Smooth muscle cell (in vitro differentiated cells): ENCODE measurements at regions not wholly inside any gene's neighbourhood (a gene's known extent, or its start where the extent isn't known, plus 50 kb on each side); places are given as distances from the start of the nearest gene placed in this dataset.
"Not testable (repeated sequence)": the region's sequence is repeated elsewhere in the genome, so short reads cannot be mapped to it uniquely, and the experiment has no call there.

Experiments used
- DNase-seq: peaks from one replicate; lab custom pipeline; 2025; ENCODE audit not compliant: unreplicated experiment; lab: John Stamatoyannopoulos, UW
- H2AFZ ChIP-seq: fragments of 200-600 bp; sonication (generic); 2 replicates; pipeline ENCODE4 v1.6.0; 2016; ENCODE audit warnings: antibody characterized with exemption, low read depth, mild to moderate bottlenecking
- H3F3A ChIP-seq: fragments of 200-600 bp; sonication (generic); 2 replicates; pipeline ENCODE4 v1.6.0; 2017; ENCODE audit warnings: antibody characterized with exemption, low read depth
- H3K27ac ChIP-seq: fragments of 200-600 bp; sonication (generic); 2 replicates; pipeline ENCODE4 v1.5.1; 2016; ENCODE audit warnings: low read depth, mild to moderate bottlenecking
- H3K27me3 ChIP-seq: fragments of 200-600 bp; sonication (generic); 2 replicates; pipeline ENCODE4 v1.6.1; 2016; ENCODE audit warnings: low read depth, mild to moderate bottlenecking
- H3K36me3 ChIP-seq: fragments of 200-600 bp; sonication (generic); 2 replicates; pipeline ENCODE4 v1.5.1; 2016; ENCODE audit warnings: low read depth
- H3K4me1 ChIP-seq: fragments of 200-600 bp; sonication (generic); 2 replicates; pipeline ENCODE4 v1.5.1; 2016; ENCODE audit warnings: low read depth
- H3K4me2 ChIP-seq: fragments of 200-600 bp; sonication (generic); 2 replicates; pipeline ENCODE4 v1.6.0; 2016; ENCODE audit warnings: mild to moderate bottlenecking
- H3K4me3 ChIP-seq: fragments of 200-600 bp; sonication (generic); 2 replicates; pipeline ENCODE4 v1.5.1; 2016; ENCODE audit warnings: mild to moderate bottlenecking
- H3K79me2 ChIP-seq: fragments of 200-600 bp; sonication (generic); 2 replicates; pipeline ENCODE4 v1.6.0; 2016; ENCODE audit warnings: low read depth, mild to moderate bottlenecking
- H3K9ac ChIP-seq: fragments of 200-600 bp; sonication (generic); 2 replicates; pipeline ENCODE4 v1.6.0; 2016; ENCODE audit warnings: low read depth
- H3K9me3 ChIP-seq: fragments of 200-600 bp; sonication (generic); replicated peaks from 2 replicates; pipeline ENCODE4 v1.5.1; 2016; ENCODE audit warnings: low read depth
- H4K20me1 ChIP-seq: fragments of 200-600 bp; sonication (generic); 2 replicates; pipeline ENCODE4 v1.6.0; 2016; ENCODE audit warnings: low read depth
- WGBS: methylation state at CpG from one replicate; pipeline ENCODE4 v1.1.7; 2016; ENCODE audit warnings: low lambda C conversion rate; 5-methylcytosine and 5-hydroxymethylcytosine counted together
- TF ChIP-seq, protein P1 (sequence below): fragments of 200-600 bp; sonication (generic); IDR thresholded peaks from 2 replicates; pipeline ENCODE4 v1.5.1; 2017; ENCODE audit warnings: borderline replicate concordance, mild to moderate bottlenecking, antibody characterized with exemption; ENCODE audit not compliant: insufficient read depth, poor library complexity, severe bottlenecking

DNA sequence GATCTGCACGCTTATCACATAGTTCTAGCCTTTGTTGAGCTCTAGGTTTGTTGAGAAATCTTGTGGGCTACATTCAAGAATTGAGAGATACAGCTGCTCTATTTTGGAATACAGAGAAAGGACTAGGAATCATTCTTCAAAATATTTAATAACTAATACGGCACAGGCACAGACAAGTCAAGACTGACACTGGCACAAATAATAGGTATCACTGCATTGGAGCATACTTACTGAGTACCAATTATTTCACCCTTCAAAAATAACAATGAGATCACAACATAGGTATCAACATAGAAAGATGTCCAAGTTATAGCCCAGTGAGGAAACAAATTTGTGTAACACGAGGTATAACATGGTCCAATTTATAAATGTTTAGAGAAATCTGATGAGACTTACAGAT is 133.7 kb upstream of the TSC22D2 start:
- Histone ChIP-seq H3K4me1 (peaks cover 27% of the 10 kb centered on the region), H3K9ac (no peak overlapping the region), H3K27me3 (no peaks in the 10 kb centered on the region), H4K20me1 (no peaks in the 10 kb centered on the region), H3K27ac (no peak overlapping the region), H3K4me3 (no peak overlapping the region), H3K4me2 (no peak overlapping the region), H3K9me3 (no peaks in the 10 kb centered on the region), H3F3A (peaks cover 6% of the 10 kb centered on the region), H3K36me3 (no peaks in the 10 kb centered on the region), H2AFZ (no peak overlapping the region), H3K79me2 (no peaks in the 10 kb centered on the region)
- no peak for DNase-seq
- whole genome bisulfite sequencing: 89% methylated on average over 3 of the region's 3 CpGs
- TF ChIP-seq, protein P1, sequence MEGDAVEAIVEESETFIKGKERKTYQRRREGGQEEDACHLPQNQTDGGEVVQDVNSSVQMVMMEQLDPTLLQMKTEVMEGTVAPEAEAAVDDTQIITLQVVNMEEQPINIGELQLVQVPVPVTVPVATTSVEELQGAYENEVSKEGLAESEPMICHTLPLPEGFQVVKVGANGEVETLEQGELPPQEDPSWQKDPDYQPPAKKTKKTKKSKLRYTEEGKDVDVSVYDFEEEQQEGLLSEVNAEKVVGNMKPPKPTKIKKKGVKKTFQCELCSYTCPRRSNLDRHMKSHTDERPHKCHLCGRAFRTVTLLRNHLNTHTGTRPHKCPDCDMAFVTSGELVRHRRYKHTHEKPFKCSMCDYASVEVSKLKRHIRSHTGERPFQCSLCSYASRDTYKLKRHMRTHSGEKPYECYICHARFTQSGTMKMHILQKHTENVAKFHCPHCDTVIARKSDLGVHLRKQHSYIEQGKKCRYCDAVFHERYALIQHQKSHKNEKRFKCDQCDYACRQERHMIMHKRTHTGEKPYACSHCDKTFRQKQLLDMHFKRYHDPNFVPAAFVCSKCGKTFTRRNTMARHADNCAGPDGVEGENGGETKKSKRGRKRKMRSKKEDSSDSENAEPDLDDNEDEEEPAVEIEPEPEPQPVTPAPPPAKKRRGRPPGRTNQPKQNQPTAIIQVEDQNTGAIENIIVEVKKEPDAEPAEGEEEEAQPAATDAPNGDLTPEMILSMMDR: no peak

DNA sequence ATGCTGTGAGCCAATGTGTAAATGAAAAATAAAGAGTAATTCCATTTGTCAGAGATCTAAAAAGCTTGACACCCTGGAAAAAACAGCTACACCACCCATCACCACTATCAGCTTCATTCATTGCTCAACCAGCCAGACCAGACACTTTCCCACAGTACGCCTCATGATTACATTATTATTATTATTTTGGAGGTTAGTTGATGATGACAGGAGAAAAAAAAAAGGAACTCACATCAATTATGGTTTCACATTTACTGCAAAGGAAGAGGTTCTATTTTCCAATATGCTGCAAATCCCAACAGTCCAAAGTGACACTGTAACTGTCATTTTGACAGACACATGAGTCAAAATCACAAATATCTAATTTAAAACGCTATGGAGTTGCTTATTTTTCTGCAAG is 134.7 kb upstream of the TSC22D2 start:
- H3K4me2 ChIP-seq: no peak overlapping the region
- H3K27me3 ChIP-seq: no peaks in the 10 kb centered on the region
- H3K4me1 ChIP-seq: peaks cover 17% of the 10 kb centered on the region
- TF ChIP-seq, protein P1: no peak
- no peak overlapping the region for H3K4me3 ChIP-seq
- WGBS: 79% methylated on average over 2 of the region's 2 CpGs
- DNase-seq: no peak
- no peak overlapping the region for H2AFZ ChIP-seq
- no peak overlapping the region for H3K9ac ChIP-seq
- no peaks in the 10 kb centered on the region for H4K20me1 ChIP-seq
- no peaks in the 10 kb centered on the region for H3K36me3 ChIP-seq
- H3K79me2 ChIP-seq: no peaks in the 10 kb centered on the region
- H3K9me3 ChIP-seq: no peaks in the 10 kb centered on the region
- H3F3A ChIP-seq: peaks cover 6% of the 10 kb centered on the region
- H3K27ac ChIP-seq: no peak overlapping the region

DNA sequence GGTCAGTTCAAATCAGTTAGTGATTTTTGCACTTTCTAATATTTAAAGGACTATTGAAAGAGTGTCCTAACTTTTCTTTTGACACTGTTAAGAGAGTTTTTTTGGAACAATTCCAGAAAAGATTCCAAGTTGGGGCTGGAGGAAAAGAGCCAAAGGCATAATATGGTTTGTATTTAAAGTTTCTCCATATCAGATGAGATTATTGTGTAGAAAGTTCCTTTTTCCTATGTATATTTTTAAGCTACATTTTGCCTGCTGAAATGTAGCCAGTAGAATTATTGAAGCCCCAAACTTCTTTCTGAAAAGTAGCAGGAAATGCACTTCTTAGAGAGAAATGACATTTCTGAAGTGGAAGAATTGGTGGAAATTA is 136.5 kb upstream of the TSC22D2 start:
- H3K9ac ChIP-seq: no peak overlapping the region
- TF ChIP-seq, protein P1: no peak
- no peaks in the 10 kb centered on the region for H3K36me3 ChIP-seq
- H2AFZ ChIP-seq: no peak overlapping the region
- no peaks in the 10 kb centered on the region for H3K27me3 ChIP-seq
- no peak overlapping the region for H3K27ac ChIP-seq
- H3K4me3 ChIP-seq: no peak overlapping the region
- no peak for DNase-seq
- no peaks in the 10 kb centered on the region for H3K9me3 ChIP-seq
- H3K79me2 ChIP-seq: no peaks in the 10 kb centered on the region
- no peaks in the 10 kb centered on the region for H4K20me1 ChIP-seq
- H3K4me1 ChIP-seq: peaks cover 4% of the 10 kb centered on the region
- no peak overlapping the region for H3K4me2 ChIP-seq
- peaks cover 6% of the 10 kb centered on the region for H3F3A ChIP-seq

DNA sequence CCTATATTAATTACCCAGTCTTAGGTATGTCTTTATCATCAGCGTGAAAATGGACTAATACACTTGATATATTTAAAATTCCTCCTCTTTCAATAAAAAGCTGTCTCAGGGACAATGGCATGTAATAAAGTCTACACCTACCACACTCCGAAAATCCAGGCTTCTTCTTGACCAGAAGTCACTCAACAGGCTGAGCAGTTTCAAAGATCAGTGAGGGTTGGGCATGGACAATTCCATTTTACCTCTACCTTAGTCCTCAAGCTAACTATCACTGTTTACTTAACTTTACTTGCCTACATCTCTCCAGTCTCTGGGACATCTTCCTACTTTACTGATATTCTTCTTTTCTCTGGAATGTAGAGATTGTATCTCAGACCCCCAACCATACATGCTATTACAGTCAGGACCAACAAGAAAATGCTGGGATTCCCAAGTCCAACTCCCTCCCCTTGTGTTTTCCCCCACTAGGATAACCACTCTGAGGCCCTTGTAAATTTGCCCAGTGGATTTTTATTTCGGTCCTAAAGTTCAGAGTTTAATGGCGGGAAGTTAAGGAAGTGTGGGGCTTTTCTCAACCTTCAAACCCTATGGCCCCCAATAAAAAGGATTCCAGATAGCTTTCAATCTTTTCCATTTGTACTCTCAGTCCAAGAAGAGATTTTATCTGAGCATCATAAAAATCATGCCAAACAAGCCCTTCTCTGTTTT is 137.1 kb upstream of the TSC22D2 start:
- DNase-seq: no peak
- TF ChIP-seq, protein P1: no peak
- H3K27ac ChIP-seq: no peak overlapping the region
- WGBS: 58% methylated on average over 4 of the region's 4 CpGs
- H3K4me1 ChIP-seq: peaks cover under 1% of the 10 kb centered on the region
- H3K79me2 ChIP-seq: no peaks in the 10 kb centered on the region
- H3K27me3 ChIP-seq: no peaks in the 10 kb centered on the region
- H2AFZ ChIP-seq: no peak overlapping the region
- peaks cover 6% of the 10 kb centered on the region for H3F3A ChIP-seq
- H3K9me3 ChIP-seq: no peaks in the 10 kb centered on the region
- no peak overlapping the region for H3K4me2 ChIP-seq
- H3K9ac ChIP-seq: no peak overlapping the region
- H3K36me3 ChIP-seq: no peaks in the 10 kb centered on the region
- H3K4me3 ChIP-seq: no peak overlapping the region
- no peaks in the 10 kb centered on the region for H4K20me1 ChIP-seq

DNA sequence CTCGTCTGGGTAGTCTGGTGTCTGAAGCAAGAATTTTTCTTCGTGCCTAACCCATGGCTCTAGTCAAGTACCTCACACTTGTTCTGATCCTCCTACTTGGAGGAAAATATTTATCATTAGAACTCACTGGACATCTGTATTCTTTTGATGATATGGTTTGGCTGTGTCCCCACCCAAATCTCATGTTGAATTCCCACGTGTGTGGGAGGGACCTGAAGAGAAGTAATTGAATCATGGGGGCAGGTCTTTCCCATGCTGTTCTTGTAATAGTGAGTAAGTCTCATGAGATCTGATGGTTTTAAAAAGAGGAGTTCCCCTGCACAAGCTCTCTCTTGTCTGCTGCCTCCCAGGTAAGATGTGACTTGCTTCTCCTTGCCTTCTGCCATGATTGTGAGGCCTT is 137.7 kb upstream of the TSC22D2 start:
- not testable (repeated sequence) for H3K9me3 ChIP-seq, DNase-seq, H3K79me2 ChIP-seq, H4K20me1 ChIP-seq, H3K27ac ChIP-seq, H3K4me3 ChIP-seq, H3K9ac ChIP-seq, H3K4me2 ChIP-seq, H3K36me3 ChIP-seq, H3K4me1 ChIP-seq, H3K27me3 ChIP-seq, H3F3A ChIP-seq, H2AFZ ChIP-seq
- 71% methylated on average over 3 of the region's 3 CpGs for WGBS
